A673 (cell line): ENCODE measurements at regions not wholly inside any gene's neighbourhood (a gene's known extent, or its start where the extent isn't known, plus 50 kb on each side); places are given as distances from the start of the nearest gene placed in this dataset.

Experiments
- EZH2 ChIP-seq: fragments of 200-600 bp; sonication (generic); IDR thresholded peaks from 2 replicates; pipeline ENCODE4 v1.6.1; 2017; ENCODE audit warnings: borderline replicate concordance, low read depth, mild to moderate bottlenecking, mixed read lengths, antibody characterized with exemption, low read length; ENCODE audit not compliant: poor library complexity, severe bottlenecking
- TF ChIP-seq, protein P1 (sequence below): fragments of 300-800, 200-600 bp; sonication (generic); conservative IDR thresholded peaks from 2 replicates; pipeline ENCODE4 v1.5.1; 2017; ENCODE audit warnings: low read depth, mild to moderate bottlenecking, antibody characterized with exemption, low read length, moderate library complexity, mixed read lengths

GRCh38 chr10:1947464-1948003 lies 210.2 kb upstream of the ADARB2 start:
- TF ChIP-seq, protein P1, sequence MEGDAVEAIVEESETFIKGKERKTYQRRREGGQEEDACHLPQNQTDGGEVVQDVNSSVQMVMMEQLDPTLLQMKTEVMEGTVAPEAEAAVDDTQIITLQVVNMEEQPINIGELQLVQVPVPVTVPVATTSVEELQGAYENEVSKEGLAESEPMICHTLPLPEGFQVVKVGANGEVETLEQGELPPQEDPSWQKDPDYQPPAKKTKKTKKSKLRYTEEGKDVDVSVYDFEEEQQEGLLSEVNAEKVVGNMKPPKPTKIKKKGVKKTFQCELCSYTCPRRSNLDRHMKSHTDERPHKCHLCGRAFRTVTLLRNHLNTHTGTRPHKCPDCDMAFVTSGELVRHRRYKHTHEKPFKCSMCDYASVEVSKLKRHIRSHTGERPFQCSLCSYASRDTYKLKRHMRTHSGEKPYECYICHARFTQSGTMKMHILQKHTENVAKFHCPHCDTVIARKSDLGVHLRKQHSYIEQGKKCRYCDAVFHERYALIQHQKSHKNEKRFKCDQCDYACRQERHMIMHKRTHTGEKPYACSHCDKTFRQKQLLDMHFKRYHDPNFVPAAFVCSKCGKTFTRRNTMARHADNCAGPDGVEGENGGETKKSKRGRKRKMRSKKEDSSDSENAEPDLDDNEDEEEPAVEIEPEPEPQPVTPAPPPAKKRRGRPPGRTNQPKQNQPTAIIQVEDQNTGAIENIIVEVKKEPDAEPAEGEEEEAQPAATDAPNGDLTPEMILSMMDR = no peak
- no peak for TF ChIP-seq EZH2
